Activated T-cell treated with anti-CD3 and anti-CD28 coated beads, Interleukin-2, amount 50 U/mL, for 24 hours (primary cell): ENCODE measurements at regions not wholly inside any gene's neighbourhood (a gene's known extent, or its start where the extent isn't known, plus 50 kb on each side); places are given as distances from the start of the nearest gene placed in this dataset.

Experiments
- DNase-seq: peaks from one replicate; pipeline ENCODE4 v3.0.0-alpha.2; 2020
- H3K27ac Mint-ChIP-seq: 2 replicates; pipeline ENCODE4 v1.8.0; 2020; ENCODE audit warnings: mild to moderate bottlenecking, mixed read lengths
- H3K27me3 Mint-ChIP-seq: 2 replicates; pipeline ENCODE4 v1.8.0; 2020; ENCODE audit warnings: mixed read lengths
- H3K36me3 Mint-ChIP-seq: 2 replicates; pipeline ENCODE4 v1.8.0; 2020; ENCODE audit warnings: low read depth, mixed read lengths
- H3K4me1 Mint-ChIP-seq: 2 replicates; pipeline ENCODE4 v1.8.0; 2020; ENCODE audit warnings: low read depth, mixed read lengths
- H3K4me3 Mint-ChIP-seq: 2 replicates; pipeline ENCODE4 v1.8.0; 2020; ENCODE audit warnings: mild to moderate bottlenecking, moderate library complexity, mixed read lengths
- H3K9me3 Mint-ChIP-seq: 2 replicates; pipeline ENCODE4 v1.8.0; 2020; ENCODE audit warnings: mixed read lengths

DNA sequence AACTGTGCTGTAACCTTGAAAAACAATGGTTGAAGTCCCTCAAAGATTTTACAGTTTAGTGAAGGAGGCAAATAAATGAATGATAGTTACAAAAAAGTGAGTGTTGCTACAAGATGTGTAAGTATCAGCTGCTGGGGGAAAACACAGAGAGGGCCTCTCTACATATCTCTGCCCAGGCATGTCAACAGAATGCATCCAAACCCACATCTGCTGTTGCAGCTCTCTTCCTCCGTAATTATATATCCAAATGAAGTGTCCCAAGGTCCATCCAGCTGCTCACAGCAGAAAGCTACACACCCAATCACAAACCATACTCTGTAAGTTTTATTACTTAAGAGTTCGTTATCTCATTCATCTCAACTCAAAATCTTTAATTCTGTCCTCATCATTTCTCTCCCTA lies 584.6 kb downstream of the ANXA1 start:
- peaks cover 2% of the 10 kb centered on the region for H3K9me3 Mint-ChIP-seq
- H3K27ac Mint-ChIP-seq: no peak overlapping the region
- H3K4me3 Mint-ChIP-seq: no peak overlapping the region
- no peaks in the 10 kb centered on the region for H3K36me3 Mint-ChIP-seq
- no peak for DNase-seq
- no peaks in the 10 kb centered on the region for H3K27me3 Mint-ChIP-seq
- no peaks in the 10 kb centered on the region for H3K4me1 Mint-ChIP-seq

GRCh38 chr9:73738741-73739530 lies 587.3 kb downstream of the ANXA1 start:
- peaks cover 2% of the 10 kb centered on the region for H3K9me3 Mint-ChIP-seq
- no peaks in the 10 kb centered on the region for H3K4me1 Mint-ChIP-seq
- H3K27me3 Mint-ChIP-seq: no peaks in the 10 kb centered on the region
- H3K36me3 Mint-ChIP-seq: no peaks in the 10 kb centered on the region
- DNase-seq: no peak
- H3K4me3 Mint-ChIP-seq: no peak overlapping the region
- H3K27ac Mint-ChIP-seq: no peak overlapping the region

GRCh38 chr9:73741316-73741715 lies 589.7 kb downstream of the ANXA1 start:
- Mint-ChIP-seq H3K27me3 (no peaks in the 10 kb centered on the region), H3K36me3 (no peaks in the 10 kb centered on the region), H3K4me1 (no peaks in the 10 kb centered on the region), H3K9me3 (peaks cover 8% of the 10 kb centered on the region), H3K4me3 (no peak overlapping the region), H3K27ac (no peak overlapping the region)
- no peak for DNase-seq

DNA sequence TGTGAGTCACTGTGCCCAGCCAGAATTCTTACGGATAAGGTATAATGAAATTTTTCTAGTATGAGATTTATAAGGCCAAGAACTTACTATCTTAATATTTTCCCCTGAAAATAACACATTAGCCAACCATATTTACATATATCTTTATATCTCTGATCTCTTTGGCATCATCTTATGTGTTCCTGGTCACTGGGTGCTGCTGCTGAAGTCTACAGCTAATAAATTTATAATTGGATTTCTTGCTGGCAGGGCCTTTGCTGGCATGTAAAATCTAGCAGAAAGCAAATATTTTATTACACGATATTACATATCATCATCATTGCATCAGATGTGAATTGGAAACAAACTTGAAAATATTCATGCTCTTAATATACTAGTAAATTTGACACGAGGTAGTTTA lies 590.7 kb downstream of the ANXA1 start:
- DNase-seq: no peak
- peaks cover 10% of the 10 kb centered on the region for H3K9me3 Mint-ChIP-seq
- no peaks in the 10 kb centered on the region for H3K27me3 Mint-ChIP-seq
- no peaks in the 10 kb centered on the region for H3K4me1 Mint-ChIP-seq
- no peak overlapping the region for H3K4me3 Mint-ChIP-seq
- H3K36me3 Mint-ChIP-seq: no peaks in the 10 kb centered on the region
- no peak overlapping the region for H3K27ac Mint-ChIP-seq

- no peak overlapping the region for H3K4me3 Mint-ChIP-seq
- no peaks in the 10 kb centered on the region for H3K27me3 Mint-ChIP-seq
- H3K36me3 Mint-ChIP-seq: no peaks in the 10 kb centered on the region
- H3K9me3 Mint-ChIP-seq: peaks cover 10% of the 10 kb centered on the region
- H3K4me1 Mint-ChIP-seq: no peaks in the 10 kb centered on the region
- DNase-seq: no peak
- H3K27ac Mint-ChIP-seq: no peak overlapping the region
These were observed 592.2 kb downstream of the ANXA1 start for GRCh38 chr9:73743826-73744225.

DNA sequence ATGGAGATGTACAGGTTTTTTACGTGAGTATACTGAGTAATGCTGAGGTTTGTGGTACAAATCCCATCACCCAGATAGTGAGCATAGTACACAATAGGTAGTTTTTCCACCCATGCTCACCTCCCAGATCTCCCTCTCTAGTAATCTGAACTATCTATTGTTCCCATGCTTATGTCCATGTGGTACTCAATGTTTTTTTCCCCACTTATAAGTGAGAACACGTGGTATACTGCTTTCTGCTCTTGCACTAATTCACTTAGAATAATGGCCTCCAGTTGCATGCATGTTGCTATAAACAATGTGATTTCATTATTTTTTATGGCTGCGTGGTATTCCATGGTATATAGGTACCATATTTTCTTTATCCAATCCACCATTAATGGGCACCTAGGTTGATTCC lies 593.9 kb downstream of the ANXA1 start:
- no peak overlapping the region for H3K27ac Mint-ChIP-seq

DNA sequence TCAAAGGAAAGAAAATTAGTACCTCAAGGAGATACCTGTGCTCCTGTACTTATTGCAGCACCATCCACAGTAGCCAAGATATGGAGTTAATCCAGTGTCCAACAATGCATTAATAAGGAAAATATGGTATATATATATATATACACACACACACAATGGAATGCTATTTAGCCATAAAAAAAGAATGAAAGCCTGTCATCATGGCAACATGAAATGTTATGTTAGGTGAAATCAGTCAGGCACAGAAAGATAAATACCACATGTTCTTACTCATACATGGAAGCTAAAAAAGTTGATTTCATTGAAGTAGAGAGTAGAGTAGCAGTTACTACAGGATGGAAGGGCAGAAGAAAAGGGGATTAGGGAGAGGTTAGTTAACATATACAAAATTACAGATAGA lies 601.5 kb downstream of the ANXA1 start:
- Mint-ChIP-seq H3K27ac (no peak overlapping the region), H3K36me3 (no peaks in the 10 kb centered on the region), H3K9me3 (no peaks in the 10 kb centered on the region), H3K4me3 (no peak overlapping the region), H3K4me1 (no peaks in the 10 kb centered on the region), H3K27me3 (no peaks in the 10 kb centered on the region)
- no peak for DNase-seq

More for the DNA sequence above, 593.9 kb downstream of the ANXA1 start:
- Mint-ChIP-seq H3K4me3 (no peak overlapping the region), H3K4me1 (no peaks in the 10 kb centered on the region), H3K27me3 (no peaks in the 10 kb centered on the region), H3K9me3 (peaks cover 10% of the 10 kb centered on the region), H3K36me3 (no peaks in the 10 kb centered on the region)
- no peak for DNase-seq

- no peak for DNase-seq
- H3K27me3 Mint-ChIP-seq: no peaks in the 10 kb centered on the region
- H3K4me3 Mint-ChIP-seq: no peak overlapping the region
- H3K36me3 Mint-ChIP-seq: no peaks in the 10 kb centered on the region
- H3K9me3 Mint-ChIP-seq: peaks cover 7% of the 10 kb centered on the region
- no peaks in the 10 kb centered on the region for H3K4me1 Mint-ChIP-seq
- H3K27ac Mint-ChIP-seq: no peak overlapping the region
These were observed 610.2 kb downstream of the ANXA1 start for GRCh38 chr9:73761905-73762304.

GRCh38 chr9:73773896-73774295 lies 622.2 kb downstream of the ANXA1 start:
- no peak overlapping the region for H3K4me3 Mint-ChIP-seq
- no peaks in the 10 kb centered on the region for H3K36me3 Mint-ChIP-seq
- H3K9me3 Mint-ChIP-seq: peaks cover 4% of the 10 kb centered on the region
- H3K4me1 Mint-ChIP-seq: no peaks in the 10 kb centered on the region
- H3K27me3 Mint-ChIP-seq: no peaks in the 10 kb centered on the region
- DNase-seq: no peak
- no peak overlapping the region for H3K27ac Mint-ChIP-seq

GRCh38 chr9:73775757-73776156 lies 624.1 kb downstream of the ANXA1 start:
- no peak for DNase-seq
- no peaks in the 10 kb centered on the region for H3K36me3 Mint-ChIP-seq
- no peak overlapping the region for H3K27ac Mint-ChIP-seq
- H3K4me3 Mint-ChIP-seq: no peak overlapping the region
- H3K9me3 Mint-ChIP-seq: peaks cover 4% of the 10 kb centered on the region
- no peaks in the 10 kb centered on the region for H3K27me3 Mint-ChIP-seq
- H3K4me1 Mint-ChIP-seq: no peaks in the 10 kb centered on the region

GRCh38 chr9:73780916-73781315 lies 629.3 kb downstream of the ANXA1 start:
- H3K36me3 Mint-ChIP-seq: no peaks in the 10 kb centered on the region
- no peaks in the 10 kb centered on the region for H3K4me1 Mint-ChIP-seq
- no peak overlapping the region for H3K4me3 Mint-ChIP-seq
- DNase-seq: no peak
- no peaks in the 10 kb centered on the region for H3K27me3 Mint-ChIP-seq
- no peak overlapping the region for H3K27ac Mint-ChIP-seq
- peaks cover 4% of the 10 kb centered on the region for H3K9me3 Mint-ChIP-seq

- DNase-seq: no peak
- Mint-ChIP-seq H3K4me3 (no peak overlapping the region), H3K36me3 (no peaks in the 10 kb centered on the region), H3K9me3 (peaks cover 11% of the 10 kb centered on the region), H3K27me3 (no peaks in the 10 kb centered on the region), H3K27ac (no peak overlapping the region), H3K4me1 (no peaks in the 10 kb centered on the region)
These were observed 630.5 kb downstream of the ANXA1 start for GRCh38 chr9:73782166-73782565.

GRCh38 chr9:73799446-73799845 lies 647.8 kb downstream of the ANXA1 start:
- no peak overlapping the region for H3K4me3 Mint-ChIP-seq
- no peaks in the 10 kb centered on the region for H3K4me1 Mint-ChIP-seq
- no peaks in the 10 kb centered on the region for H3K36me3 Mint-ChIP-seq
- no peaks in the 10 kb centered on the region for H3K27me3 Mint-ChIP-seq
- no peak overlapping the region for H3K27ac Mint-ChIP-seq
- DNase-seq: no peak
- peaks cover 5% of the 10 kb centered on the region for H3K9me3 Mint-ChIP-seq

GRCh38 chr9:73805111-73805510 lies 653.4 kb downstream of the ANXA1 start:
- Mint-ChIP-seq H3K4me1 (no peaks in the 10 kb centered on the region), H3K4me3 (no peak overlapping the region), H3K9me3 (peaks cover 4% of the 10 kb centered on the region), H3K36me3 (no peaks in the 10 kb centered on the region), H3K27me3 (no peaks in the 10 kb centered on the region), H3K27ac (no peak overlapping the region)
- no peak for DNase-seq

DNA sequence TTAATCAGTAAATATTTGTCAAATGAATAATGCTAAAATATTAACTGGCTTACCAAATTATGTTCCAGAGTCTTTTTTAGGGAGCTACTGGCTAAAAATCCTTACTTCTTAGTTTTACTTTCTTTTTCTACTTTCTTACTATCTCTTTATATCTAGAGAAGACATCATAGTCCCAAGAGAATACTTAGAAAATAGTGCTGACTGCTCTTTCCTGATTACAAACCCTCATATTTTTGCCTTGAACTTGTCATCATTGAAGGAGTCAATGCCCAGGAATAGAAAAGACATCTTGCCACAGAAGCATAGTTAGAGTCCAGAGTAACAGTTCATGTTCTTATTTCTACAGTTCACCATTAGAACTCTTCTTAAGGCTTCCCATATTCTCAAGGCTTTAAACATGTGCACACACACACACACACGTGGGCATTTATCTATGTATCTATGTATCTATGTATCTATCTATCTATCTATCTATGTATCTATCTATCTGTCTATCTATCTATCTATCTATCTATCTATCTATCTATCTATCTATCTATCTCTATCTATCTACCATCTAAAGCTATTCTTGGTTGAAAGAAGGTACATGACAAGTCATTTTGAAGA lies 654.3 kb downstream of the ANXA1 start:
- no peaks in the 10 kb centered on the region for H3K27me3 Mint-ChIP-seq
- no peaks in the 10 kb centered on the region for H3K4me1 Mint-ChIP-seq
- H3K9me3 Mint-ChIP-seq: peaks cover 6% of the 10 kb centered on the region
- H3K36me3 Mint-ChIP-seq: no peaks in the 10 kb centered on the region
- H3K4me3 Mint-ChIP-seq: no peak overlapping the region
- DNase-seq: no peak
- no peak overlapping the region for H3K27ac Mint-ChIP-seq
